ENCODE measurements at regions not wholly inside any gene's neighbourhood (a gene's known extent, or its start where the extent isn't known, plus 50 kb on each side); places are given as distances from the start of the nearest gene placed in this dataset.

DNA sequence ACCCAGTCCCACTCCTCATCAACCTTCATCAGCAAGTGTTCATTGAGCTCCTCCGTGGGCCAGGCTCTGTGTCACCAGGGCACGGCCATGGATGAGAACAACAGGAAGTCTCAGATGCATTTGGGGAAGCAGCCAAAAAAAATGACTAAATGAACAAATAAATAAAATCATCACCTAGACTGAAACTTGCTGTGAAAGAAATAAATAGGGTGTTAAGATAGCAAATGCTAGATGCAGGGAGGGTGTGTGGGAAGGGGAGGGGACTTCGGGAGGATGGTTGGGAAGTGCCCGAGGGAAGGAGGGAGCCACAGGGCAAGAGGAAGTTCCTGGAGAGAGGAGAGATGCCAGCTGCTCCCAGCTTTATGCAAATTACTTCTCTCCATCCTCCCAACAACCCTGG, 696.7 kb downstream of the PTPRU start:
- no peak for DNase-seq (ENCODE audit: low spot score in 2 of 2)
- Histone ChIP-seq H3K9me3 (no peaks in the 10 kb centered on the region), H3K4me1 (no peaks in the 10 kb centered on the region), H3K4me3 (no peak overlapping the region), H3K27me3 (peaks cover 0 to 10% of the 10 kb centered on the region in 2 donors), H3K27ac (no peak overlapping the region), H3K36me3 (no peaks in the 10 kb centered on the region)
- TF ChIP-seq, protein P1, sequence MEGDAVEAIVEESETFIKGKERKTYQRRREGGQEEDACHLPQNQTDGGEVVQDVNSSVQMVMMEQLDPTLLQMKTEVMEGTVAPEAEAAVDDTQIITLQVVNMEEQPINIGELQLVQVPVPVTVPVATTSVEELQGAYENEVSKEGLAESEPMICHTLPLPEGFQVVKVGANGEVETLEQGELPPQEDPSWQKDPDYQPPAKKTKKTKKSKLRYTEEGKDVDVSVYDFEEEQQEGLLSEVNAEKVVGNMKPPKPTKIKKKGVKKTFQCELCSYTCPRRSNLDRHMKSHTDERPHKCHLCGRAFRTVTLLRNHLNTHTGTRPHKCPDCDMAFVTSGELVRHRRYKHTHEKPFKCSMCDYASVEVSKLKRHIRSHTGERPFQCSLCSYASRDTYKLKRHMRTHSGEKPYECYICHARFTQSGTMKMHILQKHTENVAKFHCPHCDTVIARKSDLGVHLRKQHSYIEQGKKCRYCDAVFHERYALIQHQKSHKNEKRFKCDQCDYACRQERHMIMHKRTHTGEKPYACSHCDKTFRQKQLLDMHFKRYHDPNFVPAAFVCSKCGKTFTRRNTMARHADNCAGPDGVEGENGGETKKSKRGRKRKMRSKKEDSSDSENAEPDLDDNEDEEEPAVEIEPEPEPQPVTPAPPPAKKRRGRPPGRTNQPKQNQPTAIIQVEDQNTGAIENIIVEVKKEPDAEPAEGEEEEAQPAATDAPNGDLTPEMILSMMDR (IDR thresholded peaks at IDR 0.05), result no peak
- TF ChIP-seq POLR2A (IDR thresholded peaks at IDR 0.05), result no peak
- WGBS, 2 donors, result 8 to 14% methylated on average over 4 of the region's 4 CpGs

GRCh38 chr1:29932626-29933025, 696.3 kb downstream of the PTPRU start:
- Histone ChIP-seq H3K27ac (no peak overlapping the region), H3K4me3 (no peak overlapping the region), H3K4me1 (no peaks in the 10 kb centered on the region), H3K36me3 (no peaks in the 10 kb centered on the region), H3K27me3 (peaks cover 0 to 10% of the 10 kb centered on the region in 2 donors), H3K9me3 (no peaks in the 10 kb centered on the region)
- TF ChIP-seq, protein P1 (IDR thresholded peaks at IDR 0.05), result no peak
- TF ChIP-seq POLR2A (IDR thresholded peaks at IDR 0.05) (no peak), EP300 (IDR thresholded peaks at IDR 0.05) (no peak)
- WGBS, 2 donors, result 65 to 76% methylated on average over 8 of the region's 8 CpGs
- DNase-seq (ENCODE audit: low spot score in 2 of 2), result no peak

GRCh38 chr1:29931477-29932175, 695.3 kb downstream of the PTPRU start:
- TF ChIP-seq, protein P1 (IDR thresholded peaks at IDR 0.05), result no peak
- TF ChIP-seq EP300 (IDR thresholded peaks at IDR 0.05) (no peak), POLR2A (IDR thresholded peaks at IDR 0.05) (no peak)
- no peaks in the 10 kb centered on the region for H3K36me3 ChIP-seq
- no peaks in the 10 kb centered on the region for H3K4me1 ChIP-seq
- H3K9me3 ChIP-seq, result no peaks in the 10 kb centered on the region
- no peak overlapping the region for H3K4me3 ChIP-seq
- DNase-seq (ENCODE audit: low spot score in 2 of 2), result no peak
- H3K27ac ChIP-seq, result no peak overlapping the region
- H3K27me3 ChIP-seq, result peaks cover 0 to 10% of the 10 kb centered on the region in 2 donors
- 62 to 73% methylated on average over 13 of the region's 13 CpGs for WGBS, 2 donors

DNA sequence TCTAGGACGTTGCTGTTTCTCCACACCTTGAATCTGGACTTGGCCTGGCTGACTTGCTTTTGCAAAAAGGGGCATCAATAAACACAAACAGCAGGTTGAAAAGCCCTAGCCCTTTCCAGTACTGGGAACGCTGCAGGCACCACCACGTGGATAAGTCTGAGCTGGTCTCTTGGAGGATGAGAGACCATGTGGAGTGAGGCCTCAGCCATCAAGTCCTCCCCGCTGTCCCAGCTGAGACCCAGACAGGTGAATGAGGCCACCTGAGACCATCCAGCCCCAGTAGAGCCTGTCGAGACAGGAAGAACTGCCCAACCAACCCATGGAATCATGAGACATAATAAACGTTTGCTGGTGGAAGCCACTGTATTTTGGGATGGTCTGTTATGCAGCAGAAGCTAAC, 688.7 kb downstream of the PTPRU start:
- Histone ChIP-seq H3K27me3 (no peaks in the 10 kb centered on the region), H3K4me1 (no peaks in the 10 kb centered on the region), H3K27ac (no peak overlapping the region), H3K9me3 (no peaks in the 10 kb centered on the region), H3K36me3 (no peaks in the 10 kb centered on the region), H3K4me3 (no peak overlapping the region)
- TF ChIP-seq, protein P1 (IDR thresholded peaks at IDR 0.05), result no peak
- 81 to 84% methylated on average over 6 of the region's 6 CpGs for WGBS, 2 donors
- no peak for DNase-seq (ENCODE audit: low spot score in 2 of 2)

DNA sequence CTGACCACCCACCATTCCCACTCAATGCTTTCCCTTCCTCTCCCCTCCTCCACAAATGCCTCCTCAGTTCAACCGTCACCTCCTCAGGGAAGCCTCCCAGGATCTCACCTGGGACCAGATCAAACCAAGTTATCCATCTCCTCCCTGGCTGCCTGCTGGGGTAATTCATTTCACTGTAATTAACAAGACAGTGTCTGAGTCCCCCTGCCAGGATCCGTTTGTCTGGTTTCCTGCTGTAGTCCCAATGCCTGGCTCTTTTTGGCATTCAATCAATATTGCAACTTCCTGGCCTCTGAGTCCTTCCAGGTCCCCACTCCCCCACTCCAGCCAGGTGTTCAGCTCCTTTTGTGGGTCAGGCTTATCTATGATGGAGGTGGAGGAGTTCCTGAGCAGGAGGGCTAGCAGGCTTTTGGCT, 687.7 kb downstream of the PTPRU start:
- DNase-seq (ENCODE audit: low spot score in 2 of 2), result no peak
- H3K4me1 ChIP-seq, result no peaks in the 10 kb centered on the region
- no peak overlapping the region for H3K4me3 ChIP-seq
- H3K9me3 ChIP-seq, result no peaks in the 10 kb centered on the region
- H3K36me3 ChIP-seq, result no peaks in the 10 kb centered on the region
- 6 to 31% methylated on average over 2 of the region's 2 CpGs for WGBS, 2 donors
- TF ChIP-seq, protein P1 (IDR thresholded peaks at IDR 0.05), result no peak
- TF ChIP-seq POLR2A (IDR thresholded peaks at IDR 0.05), result no peak
- no peak for TF ChIP-seq EP300 (IDR thresholded peaks at IDR 0.05)
- no peaks in the 10 kb centered on the region for H3K27me3 ChIP-seq
- no peak overlapping the region for H3K27ac ChIP-seq
